RWPE2 (cell line): ENCODE measurements at regions not wholly inside any gene's neighbourhood (a gene's known extent, or its start where the extent isn't known, plus 50 kb on each side); places are given as distances from the start of the nearest gene placed in this dataset.

ENCODE experiments used
- ATAC-seq: fragments of 200-7000 bp; cut with Tn5 transposase; 3 replicates; pipeline ENCODE4 v1.9.1; 2021; ENCODE audit warnings: low read depth
- DNase-seq: peaks from one replicate; pipeline ENCODE4 v3.0.0-alpha.2; 2020; ENCODE audit warnings: low spot score
- H3K27ac ChIP-seq: fragments of 450-650 bp; 2 replicates; pipeline ENCODE4 v1.5.1; 2017; ENCODE audit warnings: mild to moderate bottlenecking; ENCODE audit not compliant: poor library complexity, severe bottlenecking
- H3K27me3 ChIP-seq: fragments of 250-450 bp; sonication (Bioruptor Pico); 2 replicates; pipeline ENCODE4 v1.5.1; 2021; ENCODE audit warnings: mild to moderate bottlenecking, moderate library complexity; ENCODE audit not compliant: insufficient read depth, poor library complexity, severe bottlenecking
- H3K36me3 ChIP-seq: fragments of 250-450 bp; sonication (Bioruptor Pico); 2 replicates; pipeline ENCODE4 v1.5.1; 2020; ENCODE audit warnings: low read depth, mild to moderate bottlenecking, moderate library complexity
- H3K4me1 ChIP-seq: fragments of 250-450 bp; sonication (Bioruptor Pico); 2 replicates; pipeline ENCODE4 v1.5.1; 2021; ENCODE audit warnings: mild to moderate bottlenecking, moderate library complexity; ENCODE audit not compliant: insufficient read depth, poor library complexity, severe bottlenecking
- H3K4me3 ChIP-seq: fragments of 250-450 bp; sonication (Bioruptor Pico); 2 replicates; pipeline ENCODE4 v1.5.1; 2021; ENCODE audit warnings: mild to moderate bottlenecking, moderate library complexity; ENCODE audit not compliant: severe bottlenecking
- H3K9me3 ChIP-seq: fragments of 250-450 bp; sonication (Bioruptor Pico); 2 replicates; pipeline ENCODE4 v1.5.1; 2021; ENCODE audit warnings: mild to moderate bottlenecking, moderate library complexity; ENCODE audit not compliant: severe bottlenecking
- TF ChIP-seq, protein P1 (sequence below): fragments of 450-650 bp; IDR thresholded peaks from one replicate; pipeline ENCODE4 v1.5.1; 2017; ENCODE audit warnings: mild to moderate bottlenecking, moderate library complexity; ENCODE audit not compliant: poor library complexity, severe bottlenecking

DNA sequence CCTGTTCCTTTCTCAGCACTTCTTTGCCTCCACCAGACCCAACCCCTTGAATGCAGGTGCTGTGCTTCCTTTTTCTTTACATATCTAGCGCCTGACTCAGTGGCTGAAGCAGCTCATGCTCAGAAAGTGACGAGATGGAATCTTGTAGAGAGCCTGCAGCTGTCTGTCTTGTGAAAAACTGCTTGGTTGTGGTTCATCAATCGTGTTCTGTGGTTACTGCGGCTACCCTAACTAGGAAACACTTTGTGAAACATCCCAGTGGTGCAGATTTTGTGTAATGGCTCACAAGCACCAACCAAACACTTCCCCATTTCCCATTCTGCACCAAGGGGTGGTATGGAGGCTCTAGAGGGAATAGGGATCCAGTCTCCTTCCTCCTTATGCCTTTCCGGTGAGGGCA lies 307.2 kb upstream of the MMADHC start:
- Histone ChIP-seq H3K27me3 (no peaks in the 10 kb centered on the region), H3K27ac (no peak overlapping the region), H3K4me1 (no peaks in the 10 kb centered on the region), H3K9me3 (no peaks in the 10 kb centered on the region), H3K4me3 (no peak overlapping the region), H3K36me3 (no peaks in the 10 kb centered on the region)
- ATAC-seq (no peak), DNase-seq (no peak)
- TF ChIP-seq, protein P1, sequence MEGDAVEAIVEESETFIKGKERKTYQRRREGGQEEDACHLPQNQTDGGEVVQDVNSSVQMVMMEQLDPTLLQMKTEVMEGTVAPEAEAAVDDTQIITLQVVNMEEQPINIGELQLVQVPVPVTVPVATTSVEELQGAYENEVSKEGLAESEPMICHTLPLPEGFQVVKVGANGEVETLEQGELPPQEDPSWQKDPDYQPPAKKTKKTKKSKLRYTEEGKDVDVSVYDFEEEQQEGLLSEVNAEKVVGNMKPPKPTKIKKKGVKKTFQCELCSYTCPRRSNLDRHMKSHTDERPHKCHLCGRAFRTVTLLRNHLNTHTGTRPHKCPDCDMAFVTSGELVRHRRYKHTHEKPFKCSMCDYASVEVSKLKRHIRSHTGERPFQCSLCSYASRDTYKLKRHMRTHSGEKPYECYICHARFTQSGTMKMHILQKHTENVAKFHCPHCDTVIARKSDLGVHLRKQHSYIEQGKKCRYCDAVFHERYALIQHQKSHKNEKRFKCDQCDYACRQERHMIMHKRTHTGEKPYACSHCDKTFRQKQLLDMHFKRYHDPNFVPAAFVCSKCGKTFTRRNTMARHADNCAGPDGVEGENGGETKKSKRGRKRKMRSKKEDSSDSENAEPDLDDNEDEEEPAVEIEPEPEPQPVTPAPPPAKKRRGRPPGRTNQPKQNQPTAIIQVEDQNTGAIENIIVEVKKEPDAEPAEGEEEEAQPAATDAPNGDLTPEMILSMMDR, result no peak

DNA sequence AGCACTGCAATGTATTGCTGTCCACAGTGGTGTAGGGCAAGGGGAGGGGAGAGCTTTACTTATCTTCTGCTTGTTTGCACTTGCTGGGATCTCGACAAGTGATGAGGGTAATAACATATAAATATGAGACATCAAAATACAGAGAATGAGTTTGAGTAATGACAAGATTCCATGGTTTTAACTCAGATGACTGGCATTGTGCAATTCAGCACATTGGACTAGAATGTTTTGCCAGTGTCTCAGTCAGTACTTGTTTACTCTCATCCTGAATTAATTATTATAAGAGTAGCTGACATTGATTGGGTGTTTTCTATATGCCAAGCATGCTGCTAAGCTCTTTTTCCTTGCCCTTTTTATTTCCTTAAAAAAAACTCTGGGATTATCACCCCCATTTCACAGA lies 306.7 kb upstream of the MMADHC start:
- Histone ChIP-seq H3K4me1 (no peaks in the 10 kb centered on the region), H3K9me3 (no peaks in the 10 kb centered on the region), H3K27ac (no peak overlapping the region), H3K4me3 (no peak overlapping the region), H3K27me3 (no peaks in the 10 kb centered on the region), H3K36me3 (no peaks in the 10 kb centered on the region)
- DNase-seq, result no peak
- TF ChIP-seq, protein P1, result no peak
- no peak for ATAC-seq

DNA sequence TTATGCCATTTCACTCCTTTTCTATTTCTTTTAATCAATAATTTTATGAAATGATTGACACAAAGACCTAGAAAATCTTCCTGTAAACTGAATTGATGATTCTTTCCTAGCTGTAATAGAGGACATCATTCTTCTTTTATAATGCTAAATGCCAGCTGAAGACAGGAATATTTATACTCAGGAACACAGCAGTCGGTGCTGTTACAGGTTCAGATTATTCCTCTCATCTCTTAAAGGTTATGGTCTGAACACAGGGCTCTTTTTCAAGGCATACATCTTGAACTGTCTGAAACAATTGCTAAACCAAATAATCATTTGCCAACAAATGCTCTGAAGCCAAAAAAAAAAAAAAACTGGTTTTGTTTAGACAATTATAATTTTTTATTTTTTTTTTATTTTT lies 305.0 kb upstream of the MMADHC start:
- TF ChIP-seq, protein P1, result no peak
- DNase-seq (no peak), ATAC-seq (no peak)
- H3K36me3 ChIP-seq, result no peaks in the 10 kb centered on the region
- H3K27ac ChIP-seq, result no peak overlapping the region
- no peak overlapping the region for H3K4me3 ChIP-seq
- no peaks in the 10 kb centered on the region for H3K9me3 ChIP-seq
- no peaks in the 10 kb centered on the region for H3K27me3 ChIP-seq
- H3K4me1 ChIP-seq, result no peaks in the 10 kb centered on the region

DNA sequence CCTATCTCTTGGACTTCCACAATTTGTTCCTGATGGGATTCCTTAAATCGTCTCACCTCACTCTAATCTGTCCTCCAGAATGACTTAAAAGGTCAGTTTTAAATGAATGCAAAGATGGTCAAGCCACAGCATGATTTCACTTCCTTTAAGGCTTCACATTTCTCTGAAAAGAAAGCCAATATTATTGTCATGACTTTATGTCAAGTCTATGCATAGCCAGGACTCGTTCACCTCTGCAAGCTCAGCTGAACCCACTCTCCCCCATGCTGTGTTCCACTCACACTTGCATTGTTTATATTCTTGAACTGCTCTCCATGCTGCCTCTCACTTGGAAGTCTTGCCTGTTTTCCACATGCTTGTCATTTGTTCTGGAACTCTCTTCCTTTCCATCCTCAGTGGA lies 298.4 kb upstream of the MMADHC start:
- Histone ChIP-seq H3K27ac (no peak overlapping the region), H3K27me3 (no peaks in the 10 kb centered on the region), H3K36me3 (no peaks in the 10 kb centered on the region), H3K4me1 (no peaks in the 10 kb centered on the region), H3K4me3 (no peak overlapping the region), H3K9me3 (no peaks in the 10 kb centered on the region)
- ATAC-seq (no peak), DNase-seq (no peak)
- TF ChIP-seq, protein P1, result no peak

DNA sequence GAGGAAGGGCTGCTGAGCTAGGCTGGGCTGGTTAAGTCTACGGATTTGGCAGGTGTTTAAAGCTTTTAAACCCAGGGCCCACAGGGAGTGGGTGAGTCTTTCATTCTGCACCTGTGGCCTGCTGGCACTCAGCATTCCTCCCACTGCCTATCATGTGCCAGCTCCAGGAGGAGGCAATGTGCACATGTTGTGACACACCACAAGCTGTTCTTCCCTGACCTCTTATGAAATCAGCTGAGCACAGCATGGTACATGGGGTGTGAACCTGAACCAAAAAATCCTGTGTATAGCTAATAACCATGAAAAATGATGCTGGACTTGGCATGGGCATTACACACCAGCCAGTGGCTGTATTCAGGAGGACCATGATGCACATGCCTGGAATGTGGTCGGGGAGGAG lies 297.9 kb upstream of the MMADHC start:
- Histone ChIP-seq H3K9me3 (no peaks in the 10 kb centered on the region), H3K27ac (no peak overlapping the region), H3K27me3 (no peaks in the 10 kb centered on the region), H3K36me3 (no peaks in the 10 kb centered on the region), H3K4me3 (no peak overlapping the region), H3K4me1 (no peaks in the 10 kb centered on the region)
- ATAC-seq, result no peak; the same call in 2 of the 3 replicates
- TF ChIP-seq, protein P1, result no peak
- DNase-seq, result no peak
